SK-N-SH (cell line): ENCODE measurements at regions not wholly inside any gene's neighbourhood (a gene's known extent, or its start where the extent isn't known, plus 50 kb on each side); places are given as distances from the start of the nearest gene placed in this dataset.

Source experiments
- CTCF ChIP-seq: fragments of 200-600 bp; sonication (generic); IDR thresholded peaks from 2 replicates; pipeline ENCODE4 v1.6.1; 2017; ENCODE audit warnings: antibody characterized with exemption, mild to moderate bottlenecking, moderate library complexity
- RCOR1 ChIP-seq: fragments of 150-350 bp; IDR thresholded peaks from 2 replicates; pipeline ENCODE4 v1.6.1; 2017; ENCODE audit warnings: antibody characterized with exemption, low read length
- ZBTB33 ChIP-seq: IDR thresholded peaks from 2 replicates; pipeline ENCODE4 v1.4.0; 2012; ENCODE audit warnings: low read depth, borderline replicate concordance

- no peak for TF ChIP-seq CTCF
- TF ChIP-seq RCOR1 = no peak
- TF ChIP-seq ZBTB33 = no peak
These were observed 444.0 kb upstream of the SPHKAP start for GRCh38 chr2:228625481-228625880.
